ENCODE measurements at regions not wholly inside any gene's neighbourhood (a gene's known extent, or its start where the extent isn't known, plus 50 kb on each side); places are given as distances from the start of the nearest gene placed in this dataset.

GRCh38 chr9:79902825-79903600 is 331.2 kb downstream of the TLE4 start:
- in situ Hi-C loops (cut with MboI) (no loop called here), intact Hi-C loops (cut with micrococcal nuclease; ENCODE audit: unreplicated experiment) (no loop called here)
- Histone ChIP-seq H2AFZ (ENCODE audit: control insufficient read depth, low read depth, low read length) (no peak overlapping the region), H3K9ac (ENCODE audit: control insufficient read depth, insufficient read depth, low read length) (no peak overlapping the region), H3K4me1 (ENCODE audit: control insufficient read depth, insufficient read depth, low read length) (no peaks in the 10 kb centered on the region), H3K36me3 (ENCODE audit: control insufficient read depth in 2 of 2, insufficient read depth in 2 of 2, low read length in 1 of 2) (no peaks in the 10 kb centered on the region), H3K4me2 (ENCODE audit: control insufficient read depth, insufficient read depth) (no peak overlapping the region), H3K27ac (ENCODE audit: control insufficient read depth, insufficient read depth) (no peak overlapping the region), H3K79me2 (ENCODE audit: control insufficient read depth, insufficient read depth, low read length) (no peaks in the 10 kb centered on the region), H3K27me3 (replicated peaks in 1 of 2; ENCODE audit: control insufficient read depth in 2 of 2, insufficient read depth in 2 of 2, low read length in 1 of 2) (no peaks in the 10 kb centered on the region), H4K20me1 (ENCODE audit: control insufficient read depth, insufficient read depth) (no peaks in the 10 kb centered on the region), H3K4me3 (no peak overlapping the region), H3K9me3 (replicated peaks; ENCODE audit: control insufficient read depth, insufficient read depth, low read length) (no peaks in the 10 kb centered on the region)
- CTCF ChIA-PET: no interaction called here
- no TSS peak for BruUV-seq (replicated peaks)
- DNase-seq (ENCODE audit: low read depth, low spot score) (no peak), ATAC-seq (no peak), FAIRE-seq (no peak)
- SMC1A ChIA-PET (ENCODE audit: uncharacterized antibody, unreplicated experiment): interaction anchor here (1.0 kb wide), 1 partner anchor 10 kb away, joined by 3 read pairs; no protein-coding TSS in a partner anchor
- TF ChIP-seq CBFB (IDR thresholded peaks at IDR 0.05; ENCODE audit: low read depth) (no peak), TCF12 (IDR thresholded peaks at IDR 0.05; ENCODE audit: low read depth, low read length) (no peak), MEF2A (IDR thresholded peaks at IDR 0.05; ENCODE audit: insufficient read depth, low read depth, low read length) (no peak), ZNF622 (IDR thresholded peaks at IDR 0.05) (no peak), TAF1 (IDR thresholded peaks at IDR 0.05; ENCODE audit: borderline replicate concordance, low read depth, low read length) (no peak), STAT1 (conservative IDR thresholded peaks at IDR 0.05) (no peak), SIN3A (IDR thresholded peaks at IDR 0.05; ENCODE audit: low read depth, low read length) (no peak), ZSCAN29 (IDR thresholded peaks at IDR 0.05) (no peak), CHD1 (IDR thresholded peaks at IDR 0.05; ENCODE audit: low read depth, low read length) (no peak), CEBPB (IDR thresholded peaks at IDR 0.05; ENCODE audit: borderline replicate concordance in 1 of 2, low read depth in 2 of 2, low read length in 2 of 2) (no peak), YBX1 (IDR thresholded peaks at IDR 0.05) (no peak), YY1 (IDR thresholded peaks at IDR 0.05; ENCODE audit: low read depth, low read length) (no peak), NR2F1 (conservative IDR thresholded peaks at IDR 0.05) (no peak), BRCA1 (IDR thresholded peaks at IDR 0.05; ENCODE audit: low read depth, low read length) (no peak), ZNF384 (IDR thresholded peaks at IDR 0.05; ENCODE audit: borderline replicate concordance, low read depth, low read length) (no peak), IKZF1 (conservative IDR thresholded peaks at IDR 0.05) (no peak)
- TF ChIP-seq, protein P1, sequence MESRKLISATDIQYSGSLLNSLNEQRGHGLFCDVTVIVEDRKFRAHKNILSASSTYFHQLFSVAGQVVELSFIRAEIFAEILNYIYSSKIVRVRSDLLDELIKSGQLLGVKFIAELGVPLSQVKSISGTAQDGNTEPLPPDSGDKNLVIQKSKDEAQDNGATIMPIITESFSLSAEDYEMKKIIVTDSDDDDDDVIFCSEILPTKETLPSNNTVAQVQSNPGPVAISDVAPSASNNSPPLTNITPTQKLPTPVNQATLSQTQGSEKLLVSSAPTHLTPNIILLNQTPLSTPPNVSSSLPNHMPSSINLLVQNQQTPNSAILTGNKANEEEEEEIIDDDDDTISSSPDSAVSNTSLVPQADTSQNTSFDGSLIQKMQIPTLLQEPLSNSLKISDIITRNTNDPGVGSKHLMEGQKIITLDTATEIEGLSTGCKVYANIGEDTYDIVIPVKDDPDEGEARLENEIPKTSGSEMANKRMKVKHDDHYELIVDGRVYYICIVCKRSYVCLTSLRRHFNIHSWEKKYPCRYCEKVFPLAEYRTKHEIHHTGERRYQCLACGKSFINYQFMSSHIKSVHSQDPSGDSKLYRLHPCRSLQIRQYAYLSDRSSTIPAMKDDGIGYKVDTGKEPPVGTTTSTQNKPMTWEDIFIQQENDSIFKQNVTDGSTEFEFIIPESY (IDR thresholded peaks at IDR 0.05): no peak
- TF ChIP-seq, protein P2, sequence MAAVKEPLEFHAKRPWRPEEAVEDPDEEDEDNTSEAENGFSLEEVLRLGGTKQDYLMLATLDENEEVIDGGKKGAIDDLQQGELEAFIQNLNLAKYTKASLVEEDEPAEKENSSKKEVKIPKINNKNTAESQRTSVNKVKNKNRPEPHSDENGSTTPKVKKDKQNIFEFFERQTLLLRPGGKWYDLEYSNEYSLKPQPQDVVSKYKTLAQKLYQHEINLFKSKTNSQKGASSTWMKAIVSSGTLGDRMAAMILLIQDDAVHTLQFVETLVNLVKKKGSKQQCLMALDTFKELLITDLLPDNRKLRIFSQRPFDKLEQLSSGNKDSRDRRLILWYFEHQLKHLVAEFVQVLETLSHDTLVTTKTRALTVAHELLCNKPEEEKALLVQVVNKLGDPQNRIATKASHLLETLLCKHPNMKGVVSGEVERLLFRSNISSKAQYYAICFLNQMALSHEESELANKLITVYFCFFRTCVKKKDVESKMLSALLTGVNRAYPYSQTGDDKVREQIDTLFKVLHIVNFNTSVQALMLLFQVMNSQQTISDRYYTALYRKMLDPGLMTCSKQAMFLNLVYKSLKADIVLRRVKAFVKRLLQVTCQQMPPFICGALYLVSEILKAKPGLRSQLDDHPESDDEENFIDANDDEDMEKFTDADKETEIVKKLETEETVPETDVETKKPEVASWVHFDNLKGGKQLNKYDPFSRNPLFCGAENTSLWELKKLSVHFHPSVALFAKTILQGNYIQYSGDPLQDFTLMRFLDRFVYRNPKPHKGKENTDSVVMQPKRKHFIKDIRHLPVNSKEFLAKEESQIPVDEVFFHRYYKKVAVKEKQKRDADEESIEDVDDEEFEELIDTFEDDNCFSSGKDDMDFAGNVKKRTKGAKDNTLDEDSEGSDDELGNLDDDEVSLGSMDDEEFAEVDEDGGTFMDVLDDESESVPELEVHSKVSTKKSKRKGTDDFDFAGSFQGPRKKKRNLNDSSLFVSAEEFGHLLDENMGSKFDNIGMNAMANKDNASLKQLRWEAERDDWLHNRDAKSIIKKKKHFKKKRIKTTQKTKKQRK (IDR thresholded peaks at IDR 0.05; ENCODE audit: low read depth, low read length): no peak
- POLR2A ChIA-PET: no interaction called here
- 41% methylated on average over 7 of the region's 7 CpGs for WGBS (ENCODE audit: insufficient coverage, insufficient replicate concordance, low lambda C conversion rate, missing lambda C conversion rate)
- RAD21 ChIA-PET (ENCODE audit: unreplicated experiment): no interaction called here

Measured in GM12878 (cell line).